Erythroblast (primary cell): ENCODE measurements at regions not wholly inside any gene's neighbourhood (a gene's known extent, or its start where the extent isn't known, plus 50 kb on each side); places are given as distances from the start of the nearest gene placed in this dataset.

Source experiments
- GATA1 ChIP-seq: IDR thresholded peaks from 2 replicates; pipeline ENCODE4 v1.6.1; 2011; ENCODE audit warnings: low read depth, mild to moderate bottlenecking, control low read depth, low read length, moderate library complexity
- POLR2A ChIP-seq: IDR thresholded peaks from 2 replicates; pipeline ENCODE4 v1.6.1; 2011; ENCODE audit warnings: mild to moderate bottlenecking, low read length

- no peak for TF ChIP-seq POLR2A
- no peak for TF ChIP-seq GATA1
Observed at GRCh38 chr3:135756106-135756668, 209.3 kb upstream of the PPP2R3A start.
